ENCODE measurements at regions not wholly inside any gene's neighbourhood (a gene's known extent, or its start where the extent isn't known, plus 50 kb on each side); places are given as distances from the start of the nearest gene placed in this dataset.
A peak's percentile ranks its signal among the peaks of the same experiment; 100 is the strongest.
"Not testable (repeated sequence)": the region's sequence is repeated elsewhere in the genome, so short reads cannot be mapped to it uniquely, and the experiment has no call there.

DNA sequence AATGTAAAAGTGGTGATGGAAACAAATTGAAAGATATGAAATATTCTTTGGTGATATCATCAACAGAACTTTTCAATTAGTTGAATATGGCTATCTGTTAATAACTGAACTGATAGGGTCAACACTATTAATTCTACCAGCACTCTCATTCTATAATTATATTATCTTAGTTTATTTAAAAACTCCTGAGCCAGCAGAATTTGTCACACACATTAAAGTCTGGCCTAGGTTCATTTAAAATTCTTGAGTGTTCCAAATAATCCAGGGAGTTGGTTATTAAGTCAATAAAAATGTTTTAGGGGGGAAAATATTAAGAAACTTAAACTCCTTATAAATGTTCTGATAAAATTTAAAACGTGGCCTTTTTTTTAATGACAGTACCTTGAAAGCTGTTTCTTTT is 189.6 kb upstream of the GRM7 start:
- no peak overlapping the region for H3K4me3 ChIP-seq (ENCODE audit: low read length)
- no peak for DNase-seq (ENCODE audit: low read depth, low spot score)

- no peak for DNase-seq (ENCODE audit: low read depth, low spot score)
- no peak overlapping the region for H3K4me3 ChIP-seq (ENCODE audit: low read length)
These were observed 181.4 kb upstream of the GRM7 start for GRCh38 chr3:6679510-6679909.

- DNase-seq (ENCODE audit: low read depth, low spot score), result no peak
- H3K4me3 ChIP-seq (ENCODE audit: low read length), result no peak overlapping the region
These were observed 180.7 kb upstream of the GRM7 start for GRCh38 chr3:6680119-6680806.

GRCh38 chr3:6697285-6697684 is 163.6 kb upstream of the GRM7 start:
- H3K4me3 ChIP-seq (ENCODE audit: low read length), result no peak overlapping the region
- DNase-seq (ENCODE audit: low read depth, low spot score), result no peak

DNA sequence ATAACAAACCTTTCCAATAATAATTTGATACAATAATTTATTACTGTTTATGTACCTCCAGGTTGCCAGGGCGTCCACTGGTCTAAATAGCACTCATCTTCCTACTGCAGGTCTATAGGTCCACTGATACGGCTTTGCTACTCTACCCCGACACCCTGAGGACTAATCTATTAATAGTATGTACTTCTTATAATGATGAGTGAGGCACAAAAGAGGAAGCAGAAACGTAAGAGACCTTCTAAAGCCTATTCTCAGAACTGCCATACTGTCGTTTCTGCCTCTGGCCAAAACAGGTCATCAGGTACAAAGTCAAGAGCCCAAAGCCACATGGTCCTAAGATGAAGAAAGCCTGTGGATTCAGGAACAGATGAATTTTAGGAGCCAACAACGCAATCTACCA is 163.2 kb upstream of the GRM7 start:
- H3K4me3 ChIP-seq (ENCODE audit: low read length), result no peak overlapping the region
- DNase-seq (ENCODE audit: low read depth, low spot score), result no peak

- not testable (repeated sequence) for H3K4me3 ChIP-seq (ENCODE audit: low read length); DNase-seq (ENCODE audit: low read depth, low spot score)
These were observed 156.1 kb upstream of the GRM7 start for GRCh38 chr3:6704817-6705216.

DNA sequence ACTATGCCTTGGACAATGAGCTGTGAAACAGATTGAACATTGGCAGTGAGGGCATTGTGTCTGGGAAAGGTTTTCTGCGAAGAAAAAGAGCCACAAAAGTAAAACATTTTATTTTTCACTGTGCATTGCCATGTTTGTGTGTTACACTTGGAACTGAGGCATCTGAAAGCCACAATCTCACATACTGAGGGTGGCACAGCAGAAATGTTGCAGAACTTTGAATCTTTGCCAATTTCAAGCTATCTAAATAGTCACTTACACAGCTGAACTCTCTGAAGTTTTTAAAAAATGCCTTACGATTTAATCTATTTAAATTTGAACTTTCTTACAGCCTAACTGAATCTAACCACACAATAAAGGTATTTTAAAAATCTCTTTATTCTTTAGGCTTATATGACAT is 154.1 kb upstream of the GRM7 start:
- no peak for DNase-seq (ENCODE audit: low read depth, low spot score)
- H3K4me3 ChIP-seq (ENCODE audit: low read length), result no peak overlapping the region

DNA sequence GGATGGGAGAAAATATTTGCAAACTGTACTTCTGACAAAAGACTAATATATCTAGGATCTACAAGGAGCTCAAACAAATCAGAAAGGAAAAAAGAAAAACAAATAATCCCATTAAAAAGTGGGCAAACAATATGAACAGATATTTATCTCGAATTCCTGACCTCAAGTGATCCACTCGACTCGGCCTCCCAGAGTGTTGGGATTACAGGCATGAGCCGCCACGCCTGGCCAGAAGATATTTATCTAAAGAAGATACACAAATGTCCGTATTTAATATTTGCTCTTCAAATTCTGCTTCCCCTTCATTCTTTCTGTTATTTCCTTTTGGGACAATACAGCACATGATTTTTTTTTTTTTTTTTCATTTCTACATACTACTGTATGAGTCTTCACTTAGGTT is 151.7 kb upstream of the GRM7 start:
- DNase-seq (ENCODE audit: low read depth, low spot score), result no peak
- H3K4me3 ChIP-seq (ENCODE audit: low read length), result no peak overlapping the region

GRCh38 chr3:6714962-6715361 is 146.0 kb upstream of the GRM7 start:
- H3K4me3 ChIP-seq (ENCODE audit: low read length), result no peak overlapping the region
- no peak for DNase-seq (ENCODE audit: low read depth, low spot score)

- DNase-seq (ENCODE audit: low read depth, low spot score), result peak; percentile 30
- H3K4me3 ChIP-seq (ENCODE audit: low read length), result no peak overlapping the region
These were observed 144.5 kb upstream of the GRM7 start for GRCh38 chr3:6716420-6716819.

GRCh38 chr3:6717026-6717943 is 143.6 kb upstream of the GRM7 start:
- no peak overlapping the region for H3K4me3 ChIP-seq (ENCODE audit: low read length)
- DNase-seq (ENCODE audit: low read depth, low spot score), result no peak

DNA sequence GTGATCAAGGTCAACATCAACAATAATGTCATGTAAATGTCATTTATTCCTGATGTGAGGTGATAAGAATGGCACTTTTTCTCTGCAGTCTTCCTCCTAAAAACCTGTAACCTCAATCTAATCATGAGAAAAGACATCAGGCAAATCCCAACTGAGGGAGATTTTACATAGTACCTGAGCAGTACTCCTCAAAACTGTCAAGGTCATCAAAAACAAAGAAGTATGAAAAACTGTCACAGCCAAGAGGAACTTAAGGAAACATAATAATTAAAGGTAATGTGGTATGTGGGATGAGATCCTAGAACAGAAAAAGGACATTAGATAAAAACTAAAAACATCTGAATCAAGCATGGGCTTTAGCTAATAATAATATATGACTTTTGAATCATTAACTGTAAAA is 140.9 kb upstream of the GRM7 start:
- no peak overlapping the region for H3K4me3 ChIP-seq (ENCODE audit: low read length)
- DNase-seq (ENCODE audit: low read depth, low spot score), result no peak

- no peak overlapping the region for H3K4me3 ChIP-seq (ENCODE audit: low read length)
- DNase-seq (ENCODE audit: low read depth, low spot score), result no peak
These were observed 139.4 kb upstream of the GRM7 start for GRCh38 chr3:6721491-6721890.

DNA sequence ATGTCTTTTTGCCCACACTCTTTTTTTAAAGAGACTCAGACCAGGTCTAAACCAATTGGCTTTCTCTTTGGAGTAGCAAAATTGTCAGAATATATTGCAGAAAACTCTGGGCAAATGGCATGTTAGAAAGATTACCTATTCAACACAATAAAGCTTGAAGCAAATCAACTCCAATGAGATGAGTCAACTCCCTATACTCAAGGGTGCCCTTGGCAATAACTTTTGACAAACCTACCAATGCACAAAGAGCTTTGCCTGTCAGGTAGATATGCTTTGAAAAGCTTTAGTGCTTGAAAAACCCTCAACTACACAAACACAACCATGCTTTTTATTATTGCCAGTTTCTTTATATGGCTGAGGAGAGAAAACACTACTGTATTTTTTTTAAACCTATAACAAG is 137.7 kb upstream of the GRM7 start:
- DNase-seq (ENCODE audit: low read depth, low spot score), result no peak
- no peak overlapping the region for H3K4me3 ChIP-seq (ENCODE audit: low read length)

GRCh38 chr3:6726811-6727210 is 134.1 kb upstream of the GRM7 start:
- no peak for DNase-seq (ENCODE audit: low read depth, low spot score)
- no peak overlapping the region for H3K4me3 ChIP-seq (ENCODE audit: low read length)

GRCh38 chr3:6732807-6733206 is 128.1 kb upstream of the GRM7 start:
- H3K4me3 ChIP-seq (ENCODE audit: low read length), result no peak overlapping the region
- DNase-seq (ENCODE audit: low read depth, low spot score), result no peak

GRCh38 chr3:6733699-6734394 is 127.1 kb upstream of the GRM7 start:
- no peak for DNase-seq (ENCODE audit: low read depth, low spot score)
- no peak overlapping the region for H3K4me3 ChIP-seq (ENCODE audit: low read length)

- no peak overlapping the region for H3K4me3 ChIP-seq (ENCODE audit: low read length)
- no peak for DNase-seq (ENCODE audit: low read depth, low spot score)
These were observed 126.5 kb upstream of the GRM7 start for GRCh38 chr3:6734395-6734746.

GRCh38 chr3:6736836-6737629 is 123.9 kb upstream of the GRM7 start:
- peak; percentile 69 for DNase-seq (ENCODE audit: low read depth, low spot score)
- H3K4me3 ChIP-seq (ENCODE audit: low read length), result no peak overlapping the region

Data from Jurkat, Clone E6-1 (cell line).